Right lobe of liver (tissue), 6 donors: ENCODE measurements at regions not wholly inside any gene's neighbourhood (a gene's known extent, or its start where the extent isn't known, plus 50 kb on each side); places are given as distances from the start of the nearest gene placed in this dataset.

Experiments
- ATAC-seq, 4 donors: fragments of 200-7000 bp; cut with Tn5 transposase; one replicate each; pipeline ENCODE4 v1.9.1; 2020; ENCODE audit warnings: mild to moderate bottlenecking in 4 of 4, moderate library complexity in 4 of 4
- DNase-seq, 3 donors: peaks; one replicate each; pipeline ENCODE4 v3.0.0-alpha.2; 2020
- H3K27ac ChIP-seq, 3 donors: fragments of 200-600 bp; one replicate each; pipeline ENCODE4 v1.8.0; 2022
- H3K27me3 ChIP-seq, 2 donors: fragments of 200-600 bp; one replicate each; pipeline ENCODE4 v1.8.0; 2022
- H3K36me3 ChIP-seq, 4 donors: fragments of 200-600 bp; sonication (generic) in 1 of 4; one replicate each; pipeline versions ENCODE4 v1.5.1 to v1.8.0; 2017 to 2022; ENCODE audit warnings: control low read depth in 1 of 4
- H3K4me1 ChIP-seq, 4 donors: fragments of 200-600 bp; sonication (generic) in 1 of 4; one replicate each; pipeline versions ENCODE4 v1.5.1 to v1.8.0; 2017 to 2022; ENCODE audit warnings: control low read depth in 1 of 4
- H3K4me3 ChIP-seq, 3 donors: fragments of 200-600 bp; one replicate each; pipeline ENCODE4 v1.8.0; 2022
- H3K9me3 ChIP-seq, 4 donors: fragments of 200-600 bp; sonication (generic) in 1 of 4; one replicate each; pipeline versions ENCODE4 v1.5.1 to v1.8.0; 2017 to 2022; ENCODE audit warnings: control low read depth in 1 of 4
- CTCF ChIP-seq, 4 donors: fragments of 200-600 bp in 3 of 4; fragments of 450-650 bp in 1 of 4; IDR thresholded peaks; one replicate each; pipeline versions ENCODE4 v1.5.1 to v1.8.0; 2016 to 2022; ENCODE audit warnings: antibody characterized with exemption in 4 of 4, mild to moderate bottlenecking in 2 of 4
- POLR2A ChIP-seq: fragments of 450-650 bp; IDR thresholded peaks from one replicate; pipeline ENCODE4 v1.6.1; 2017; ENCODE audit warnings: antibody characterized with exemption, mild to moderate bottlenecking
- WGBS: methylation state at CpG from one replicate; pipeline ENCODE4 v1.1.6; 2018; ENCODE audit warnings: low coverage, low lambda C conversion rate; ENCODE audit not compliant: insufficient coverage; ENCODE audit errors: missing lambda C conversion rate; 5-methylcytosine and 5-hydroxymethylcytosine counted together
- intact Hi-C, 2 donors: fragments of 100-400 bp; cut with DNase I; formaldehyde crosslinking; loops; one replicate each; pipeline versions ENCODE4 v1.11.2 to v1.14.1; 2022
- donor health status: DM: no; HTN: yes; CAD: no.
- donor health status: DM: no; HTN: no; CAD: no.
- donor health status: DM: no; HTN: no; CAD: no.
- donor health status: DM: no; HTN: yes; CAD: no.
- donor health status: DM: no; HTN: yes; CAD: no.

GRCh38 chr9:116087246-116087645 lies 66.3 kb upstream of the PAPPA start:
- no peaks in the 10 kb centered on the region for H3K4me1 ChIP-seq
- H3K27me3 ChIP-seq: no peaks in the 10 kb centered on the region
- H3K4me3 ChIP-seq: no peak overlapping the region
- no peaks in the 10 kb centered on the region for H3K36me3 ChIP-seq
- intact Hi-C loops: no loop called here
- H3K27ac ChIP-seq: no peak overlapping the region
- TF ChIP-seq CTCF (IDR thresholded peaks at IDR 0.05) (no peak), POLR2A (no peak)
- ATAC-seq: peak; percentile 45 to 87 (median 83)
- peak in 2 of 3 donors; percentile 29 to 58 for DNase-seq
- 20% methylated on average over 1 of the region's 1 CpG for WGBS
- H3K9me3 ChIP-seq: no peaks in the 10 kb centered on the region

GRCh38 chr9:116087751-116088194 lies 65.8 kb upstream of the PAPPA start:
- WGBS: 41% methylated on average over 3 of the region's 3 CpGs
- TF ChIP-seq POLR2A (no peak), CTCF (IDR thresholded peaks at IDR 0.05) (no peak)
- no peaks in the 10 kb centered on the region for H3K27me3 ChIP-seq
- no peaks in the 10 kb centered on the region for H3K36me3 ChIP-seq
- no peaks in the 10 kb centered on the region for H3K9me3 ChIP-seq
- H3K4me3 ChIP-seq: no peak overlapping the region
- H3K4me1 ChIP-seq: no peaks in the 10 kb centered on the region
- no peak for DNase-seq
- intact Hi-C loops: no loop called here
- H3K27ac ChIP-seq: no peak overlapping the region
- ATAC-seq: peak in 1 of 4 donors; percentile 43

GRCh38 chr9:116088396-116088795 lies 65.2 kb upstream of the PAPPA start:
- Histone ChIP-seq H3K4me1 (no peaks in the 10 kb centered on the region), H3K4me3 (no peak overlapping the region), H3K9me3 (no peaks in the 10 kb centered on the region), H3K27me3 (no peaks in the 10 kb centered on the region), H3K27ac (no peak overlapping the region), H3K36me3 (no peaks in the 10 kb centered on the region)
- intact Hi-C loops: no loop called here
- ATAC-seq (peak in 1 of 4 donors; percentile 35), DNase-seq (no peak)
- TF ChIP-seq POLR2A (no peak), CTCF (IDR thresholded peaks at IDR 0.05) (no peak)
- 53% methylated on average over 4 of the region's 4 CpGs for WGBS

GRCh38 chr9:116090030-116090770 lies 63.4 kb upstream of the PAPPA start:
- Histone ChIP-seq H3K27ac (no peak overlapping the region), H3K36me3 (no peaks in the 10 kb centered on the region), H3K27me3 (no peaks in the 10 kb centered on the region), H3K9me3 (no peaks in the 10 kb centered on the region), H3K4me3 (no peak overlapping the region), H3K4me1 (no peaks in the 10 kb centered on the region)
- ATAC-seq: no peak
- TF ChIP-seq CTCF (IDR thresholded peaks at IDR 0.05) (no peak), POLR2A (no peak)
- 56% methylated on average over 1 of the region's 1 CpG for WGBS
- intact Hi-C loops: no loop called here
- DNase-seq: no peak
